ENCODE measurements at regions not wholly inside any gene's neighbourhood (a gene's known extent, or its start where the extent isn't known, plus 50 kb on each side); places are given as distances from the start of the nearest gene placed in this dataset.

GRCh38 chr4:127555106-127555505, 77.7 kb upstream of the INTU start:
- FAIRE-seq (no peak), DNase-seq (ENCODE audit: low read depth) (no peak)
- H3K9me3 Mint-ChIP-seq (ENCODE audit: unreplicated experiment), result no peaks in the 10 kb centered on the region
- Histone ChIP-seq H3K27ac (ENCODE audit: low read depth, low read length) (no peak overlapping the region), H2AFZ (ENCODE audit: low read depth, low read length) (no peak overlapping the region), H3K4me2 (ENCODE audit: low read length) (no peak overlapping the region), H3K4me1 (ENCODE audit: insufficient read depth, low read length) (no peaks in the 10 kb centered on the region), H3K79me2 (ENCODE audit: insufficient read depth, low read length) (no peaks in the 10 kb centered on the region), H3K4me3 (ENCODE audit: insufficient read depth, low read depth, low read length) (no peak overlapping the region), H3K27me3 (ENCODE audit: insufficient read depth, low read length) (no peaks in the 10 kb centered on the region), H3K9ac (ENCODE audit: low read length) (no peak overlapping the region), H4K20me1 (ENCODE audit: insufficient read depth, low read length) (no peaks in the 10 kb centered on the region), H3K9me3 (ENCODE audit: insufficient read depth, low read depth, low read length) (peaks cover 2% of the 10 kb centered on the region), H3K36me3 (ENCODE audit: insufficient read depth, low read length) (no peaks in the 10 kb centered on the region)
- H3K27me3 Mint-ChIP-seq (ENCODE audit: low read depth, unreplicated experiment), result no peaks in the 10 kb centered on the region
- no peaks in the 10 kb centered on the region for H3K36me3 Mint-ChIP-seq (ENCODE audit: low read depth, unreplicated experiment)
- no peaks in the 10 kb centered on the region for H3K4me1 Mint-ChIP-seq (ENCODE audit: low read depth, unreplicated experiment)
- no peak overlapping the region for H3K4me3 Mint-ChIP-seq (ENCODE audit: unreplicated experiment)
- TF ChIP-seq CTCF (IDR thresholded peaks at IDR 0.05; ENCODE audit: insufficient read depth, low read depth, low read length) (no peak), EZH2 (IDR thresholded peaks at IDR 0.05; ENCODE audit: insufficient read depth, low read length) (no peak)
- no peak overlapping the region for H3K27ac Mint-ChIP-seq (ENCODE audit: unreplicated experiment)

- Histone ChIP-seq H3K79me2 (ENCODE audit: insufficient read depth, low read length) (no peaks in the 10 kb centered on the region), H3K27me3 (ENCODE audit: insufficient read depth, low read length) (no peaks in the 10 kb centered on the region), H3K4me1 (ENCODE audit: insufficient read depth, low read length) (no peaks in the 10 kb centered on the region), H4K20me1 (ENCODE audit: insufficient read depth, low read length) (no peaks in the 10 kb centered on the region), H3K4me3 (ENCODE audit: insufficient read depth, low read depth, low read length) (no peak overlapping the region), H3K9ac (ENCODE audit: low read length) (no peak overlapping the region), H2AFZ (ENCODE audit: low read depth, low read length) (no peak overlapping the region), H3K4me2 (ENCODE audit: low read length) (no peak overlapping the region), H3K27ac (ENCODE audit: low read depth, low read length) (no peak overlapping the region), H3K9me3 (ENCODE audit: insufficient read depth, low read depth, low read length) (no peaks in the 10 kb centered on the region), H3K36me3 (ENCODE audit: insufficient read depth, low read length) (no peaks in the 10 kb centered on the region)
- Mint-ChIP-seq H3K4me3 (ENCODE audit: unreplicated experiment) (no peak overlapping the region), H3K36me3 (ENCODE audit: low read depth, unreplicated experiment) (no peaks in the 10 kb centered on the region), H3K4me1 (ENCODE audit: low read depth, unreplicated experiment) (no peaks in the 10 kb centered on the region), H3K27ac (ENCODE audit: unreplicated experiment) (no peak overlapping the region), H3K27me3 (ENCODE audit: low read depth, unreplicated experiment) (no peaks in the 10 kb centered on the region), H3K9me3 (ENCODE audit: unreplicated experiment) (no peaks in the 10 kb centered on the region)
- no peak for TF ChIP-seq CTCF (IDR thresholded peaks at IDR 0.05; ENCODE audit: insufficient read depth, low read depth, low read length)
- TF ChIP-seq EZH2 (IDR thresholded peaks at IDR 0.05; ENCODE audit: insufficient read depth, low read length), result no peak
- no peak for DNase-seq (ENCODE audit: low read depth)
- FAIRE-seq, result no peak
Observed at GRCh38 chr4:127558088-127558487, 74.7 kb upstream of the INTU start.

- no peaks in the 10 kb centered on the region for H3K9me3 Mint-ChIP-seq (ENCODE audit: unreplicated experiment)
- H3K4me2 ChIP-seq (ENCODE audit: low read length), result no peak overlapping the region
- H3K27me3 ChIP-seq (ENCODE audit: insufficient read depth, low read length), result no peaks in the 10 kb centered on the region
- H3K27ac ChIP-seq (ENCODE audit: low read depth, low read length), result no peak overlapping the region
- no peaks in the 10 kb centered on the region for H3K79me2 ChIP-seq (ENCODE audit: insufficient read depth, low read length)
- no peak for DNase-seq (ENCODE audit: low read depth)
- TF ChIP-seq CTCF (IDR thresholded peaks at IDR 0.05; ENCODE audit: insufficient read depth, low read depth, low read length), result no peak
- TF ChIP-seq EZH2 (IDR thresholded peaks at IDR 0.05; ENCODE audit: insufficient read depth, low read length), result no peak
- no peak overlapping the region for H3K4me3 ChIP-seq (ENCODE audit: insufficient read depth, low read depth, low read length)
- no peak overlapping the region for H3K9ac ChIP-seq (ENCODE audit: low read length)
- no peaks in the 10 kb centered on the region for H3K36me3 Mint-ChIP-seq (ENCODE audit: low read depth, unreplicated experiment)
- no peaks in the 10 kb centered on the region for H4K20me1 ChIP-seq (ENCODE audit: insufficient read depth, low read length)
- H3K9me3 ChIP-seq (ENCODE audit: insufficient read depth, low read depth, low read length), result no peaks in the 10 kb centered on the region
- H3K27ac Mint-ChIP-seq (ENCODE audit: unreplicated experiment), result no peak overlapping the region
- no peaks in the 10 kb centered on the region for H3K27me3 Mint-ChIP-seq (ENCODE audit: low read depth, unreplicated experiment)
- no peak for FAIRE-seq
- H3K4me3 Mint-ChIP-seq (ENCODE audit: unreplicated experiment), result no peak overlapping the region
- no peak overlapping the region for H2AFZ ChIP-seq (ENCODE audit: low read depth, low read length)
- H3K4me1 ChIP-seq (ENCODE audit: insufficient read depth, low read length), result no peaks in the 10 kb centered on the region
- H3K36me3 ChIP-seq (ENCODE audit: insufficient read depth, low read length), result no peaks in the 10 kb centered on the region
- no peaks in the 10 kb centered on the region for H3K4me1 Mint-ChIP-seq (ENCODE audit: low read depth, unreplicated experiment)
Observed at GRCh38 chr4:127558489-127559407, 74.0 kb upstream of the INTU start.
